ENCODE measurements at regions not wholly inside any gene's neighbourhood (a gene's known extent, or its start where the extent isn't known, plus 50 kb on each side); places are given as distances from the start of the nearest gene placed in this dataset.

GRCh38 chr14:22203036-22203435, 386.0 kb downstream of the DAD1 start:
- H3K27me3 ChIP-seq (ENCODE audit: control insufficient read depth, insufficient read depth, low read length): no peaks in the 10 kb centered on the region
- H3K36me3 ChIP-seq (ENCODE audit: control insufficient read depth, insufficient read depth, low read length): no peaks in the 10 kb centered on the region
- BruUV-seq (replicated peaks): no TSS peak
- no peaks in the 10 kb centered on the region for H3K4me1 ChIP-seq (ENCODE audit: control insufficient read depth, insufficient read depth, low read length)
- ATAC-seq (no peak), DNase-seq (ENCODE audit: low read depth, low spot score) (no peak)
- in situ Hi-C loops (cut with HindIII; ENCODE audit: low pct_unique_long_range_greater_than_20kb, low sequenced_read_pairs) (no loop called here), intact Hi-C loops (cut with micrococcal nuclease; ENCODE audit: unreplicated experiment) (no loop called here)
- POLR2A ChIA-PET: no interaction called here
- H3K4me3 ChIP-seq (ENCODE audit: low read depth in 2 of 2, low read length in 2 of 2): no peak overlapping the region
- H3K9me3 ChIP-seq (ENCODE audit: control insufficient read depth, insufficient read depth, low read depth, low read length): no peaks in the 10 kb centered on the region
- CTCF ChIA-PET: no interaction called here
- no peak for TF ChIP-seq TCF7L2 (IDR thresholded peaks at IDR 0.05; ENCODE audit: low read depth, low read length)
- no peak overlapping the region for H3K27ac ChIP-seq (ENCODE audit: low read length)

- intact Hi-C loops (cut with micrococcal nuclease; ENCODE audit: unreplicated experiment): no loop called here
- in situ Hi-C loops (cut with HindIII; ENCODE audit: low pct_unique_long_range_greater_than_20kb, low sequenced_read_pairs): no loop called here
- CTCF ChIA-PET: interaction anchor here (0.6 kb wide), 1 partner anchor 16 kb away, joined by 6 read pairs; no protein-coding TSS in a partner anchor
Observed at GRCh38 chr14:22202313-22202712, 386.7 kb downstream of the DAD1 start.

More at GRCh38 chr14:22202313-22202712, 386.7 kb downstream of the DAD1 start:
- Histone ChIP-seq H3K27me3 (ENCODE audit: control insufficient read depth, insufficient read depth, low read length) (no peaks in the 10 kb centered on the region), H3K36me3 (ENCODE audit: control insufficient read depth, insufficient read depth, low read length) (no peaks in the 10 kb centered on the region), H3K27ac (ENCODE audit: low read length) (no peak overlapping the region), H3K9me3 (ENCODE audit: control insufficient read depth, insufficient read depth, low read depth, low read length) (no peaks in the 10 kb centered on the region), H3K4me3 (ENCODE audit: low read depth in 2 of 2, low read length in 2 of 2) (no peak overlapping the region), H3K4me1 (ENCODE audit: control insufficient read depth, insufficient read depth, low read length) (no peaks in the 10 kb centered on the region)
- ATAC-seq: no peak
- POLR2A ChIA-PET: no interaction called here
- TF ChIP-seq SIN3A (IDR thresholded peaks at IDR 0.05; ENCODE audit: borderline replicate concordance, insufficient read depth, low read depth, low read length): no peak
- no peak for TF ChIP-seq REST (IDR thresholded peaks at IDR 0.05; ENCODE audit: insufficient read depth in 1 of 2, low read depth in 2 of 2, low read length in 1 of 2)
- TF ChIP-seq TCF7L2 (IDR thresholded peaks at IDR 0.05; ENCODE audit: low read depth, low read length): no peak
- no peak for TF ChIP-seq CTCF (IDR thresholded peaks at IDR 0.05)
- TF ChIP-seq POLR2AphosphoS5 (IDR thresholded peaks at IDR 0.05; ENCODE audit: low read depth, low read length): no peak
- no peak for DNase-seq (ENCODE audit: low read depth, low spot score)
- BruUV-seq (replicated peaks): no TSS peak
